Mesendoderm (in vitro differentiated cells): ENCODE measurements at regions not wholly inside any gene's neighbourhood (a gene's known extent, or its start where the extent isn't known, plus 50 kb on each side); places are given as distances from the start of the nearest gene placed in this dataset.

Source experiments
- DNase-seq: peaks from one replicate; pipeline ENCODE4 v3.0.0; 2013
- H2AK5ac ChIP-seq: 2 replicates; pipeline ENCODE4 v1.6.1; 2013; ENCODE audit warnings: low read length, inconsistent platforms
- H2BK120ac ChIP-seq: 2 replicates; pipeline ENCODE4 v1.6.1; 2013; ENCODE audit warnings: low read depth, mild to moderate bottlenecking, low read length, moderate library complexity, mixed read lengths
- H2BK15ac ChIP-seq: replicated peaks from 2 replicates; pipeline ENCODE4 v1.6.1; 2013; ENCODE audit warnings: low read depth, mild to moderate bottlenecking, moderate library complexity
- H2BK5ac ChIP-seq: 2 replicates; pipeline ENCODE4 v1.6.1; 2013; ENCODE audit warnings: low read length, inconsistent platforms
- H3K18ac ChIP-seq: 2 replicates; pipeline ENCODE4 v1.6.1; 2013; ENCODE audit warnings: mild to moderate bottlenecking, low read length, mixed read lengths
- H3K23ac ChIP-seq: one replicate; pipeline ENCODE4 v1.6.1; 2013; ENCODE audit warnings: low read length
- H3K27ac ChIP-seq: 2 replicates; pipeline ENCODE4 v1.5.1; 2013; ENCODE audit warnings: low read depth, mild to moderate bottlenecking, inconsistent platforms, low read length, moderate library complexity
- H3K27me3 ChIP-seq: 2 replicates; pipeline ENCODE4 v1.6.1; 2013; ENCODE audit warnings: low read length, control low read depth, mild to moderate bottlenecking, inconsistent platforms; ENCODE audit not compliant: insufficient read depth, poor library complexity
- H3K36me3 ChIP-seq: 2 replicates; pipeline ENCODE4 v1.6.1; 2013; ENCODE audit warnings: low read length, inconsistent platforms; ENCODE audit not compliant: control insufficient read depth, insufficient read depth
- H3K4ac ChIP-seq: one replicate; pipeline ENCODE4 v1.6.1; 2013; ENCODE audit warnings: low read depth, mild to moderate bottlenecking, low read length, moderate library complexity
- H3K4me1 ChIP-seq: 2 replicates; pipeline ENCODE4 v1.6.1; 2013; ENCODE audit warnings: low read depth, low read length, inconsistent platforms; ENCODE audit not compliant: control insufficient read depth
- H3K4me2 ChIP-seq: 2 replicates; pipeline ENCODE4 v1.6.1; 2013; ENCODE audit warnings: low read length
- H3K4me3 ChIP-seq: 2 replicates; pipeline ENCODE4 v1.5.1; 2013; ENCODE audit warnings: mild to moderate bottlenecking, low read length
- H3K56ac ChIP-seq: one replicate; pipeline ENCODE4 v1.6.1; 2013; ENCODE audit warnings: low read length
- H3K79me1 ChIP-seq: 2 replicates; pipeline ENCODE4 v1.6.1; 2013; ENCODE audit warnings: low read length, inconsistent platforms
- H3K79me2 ChIP-seq: 2 replicates; pipeline ENCODE4 v1.6.1; 2013; ENCODE audit warnings: mild to moderate bottlenecking, low read length; ENCODE audit not compliant: control insufficient read depth, insufficient read depth
- H3K9ac ChIP-seq: 2 replicates; pipeline ENCODE4 v1.6.1; 2013; ENCODE audit warnings: low read length, inconsistent platforms
- H4K5ac ChIP-seq: one replicate; pipeline ENCODE4 v1.6.1; 2013; ENCODE audit warnings: low read length
- H4K8ac ChIP-seq: one replicate; pipeline ENCODE4 v1.6.1; 2013; ENCODE audit warnings: low read depth, mild to moderate bottlenecking, control low read depth, low read length, moderate library complexity
- WGBS: extraction: QIAGEN DNeasy Blood & Tissue Kit; methylation state at CpG from one replicate; pipeline ENCODE4 v1.1.7; 2013; ENCODE audit warnings: low lambda C conversion rate, missing lambda C conversion rate; ENCODE audit not compliant: insufficient coverage; ENCODE audit errors: extremely low coverage; 5-methylcytosine and 5-hydroxymethylcytosine counted together

GRCh38 chr7:156151078-156151477 is 338.8 kb upstream of the SHH start:
- Histone ChIP-seq H3K4me3 (no peak overlapping the region), H3K56ac (no peak overlapping the region), H3K9ac (no peak overlapping the region), H3K79me2 (no peaks in the 10 kb centered on the region), H3K18ac (no peak overlapping the region), H3K36me3 (no peaks in the 10 kb centered on the region), H3K4me2 (no peak overlapping the region), H3K79me1 (no peaks in the 10 kb centered on the region), H2AK5ac (no peak overlapping the region), H4K8ac (no peak overlapping the region), H3K27me3 (no peaks in the 10 kb centered on the region), H3K23ac (no peak overlapping the region), H3K27ac (no peak overlapping the region), H3K4ac (no peak overlapping the region), H2BK120ac (no peak overlapping the region), H4K5ac (no peak overlapping the region), H2BK5ac (no peak overlapping the region), H2BK15ac (no peak overlapping the region), H3K4me1 (no peaks in the 10 kb centered on the region)
- WGBS, result no CpG with 5 or more reads among the region's 8 CpGs
- DNase-seq, result no peak

- Histone ChIP-seq H3K27ac (no peak overlapping the region), H2BK120ac (no peak overlapping the region), H3K27me3 (no peaks in the 10 kb centered on the region), H2BK5ac (no peak overlapping the region), H2BK15ac (no peak overlapping the region), H3K79me2 (no peaks in the 10 kb centered on the region), H3K79me1 (no peaks in the 10 kb centered on the region), H3K18ac (no peak overlapping the region), H3K4me1 (no peaks in the 10 kb centered on the region), H3K4me2 (no peak overlapping the region), H3K4ac (no peak overlapping the region), H3K4me3 (no peak overlapping the region), H3K23ac (no peak overlapping the region), H3K56ac (no peak overlapping the region), H3K9ac (no peak overlapping the region), H4K8ac (no peak overlapping the region), H3K36me3 (no peaks in the 10 kb centered on the region), H2AK5ac (no peak overlapping the region), H4K5ac (no peak overlapping the region)
- WGBS, result no CpG with 5 or more reads among the region's 9 CpGs
- DNase-seq, result no peak
Observed at GRCh38 chr7:156148995-156149394, 336.7 kb upstream of the SHH start.

- Histone ChIP-seq H3K79me1 (no peaks in the 10 kb centered on the region), H4K8ac (no peak overlapping the region), H3K4me3 (no peak overlapping the region), H2AK5ac (no peak overlapping the region), H3K27me3 (no peaks in the 10 kb centered on the region), H3K4me2 (no peak overlapping the region), H3K4ac (no peak overlapping the region), H3K18ac (no peak overlapping the region), H4K5ac (no peak overlapping the region), H2BK15ac (no peak overlapping the region), H3K9ac (no peak overlapping the region), H3K36me3 (no peaks in the 10 kb centered on the region), H2BK120ac (no peak overlapping the region), H3K79me2 (no peaks in the 10 kb centered on the region), H3K4me1 (no peaks in the 10 kb centered on the region), H3K27ac (no peak overlapping the region), H3K56ac (no peak overlapping the region), H2BK5ac (no peak overlapping the region), H3K23ac (no peak overlapping the region)
- no CpG with 5 or more reads among the region's 8 CpGs for WGBS
- no peak for DNase-seq
Observed at GRCh38 chr7:156148547-156148946, 336.3 kb upstream of the SHH start.

GRCh38 chr7:156147756-156148504 is 335.7 kb upstream of the SHH start:
- Histone ChIP-seq H4K5ac (no peak overlapping the region), H3K23ac (no peak overlapping the region), H3K36me3 (no peaks in the 10 kb centered on the region), H3K4me1 (no peaks in the 10 kb centered on the region), H3K18ac (no peak overlapping the region), H3K4ac (no peak overlapping the region), H4K8ac (no peak overlapping the region), H2AK5ac (no peak overlapping the region), H3K79me2 (no peaks in the 10 kb centered on the region), H2BK120ac (no peak overlapping the region), H3K27me3 (no peaks in the 10 kb centered on the region), H3K4me2 (no peak overlapping the region), H3K79me1 (no peaks in the 10 kb centered on the region), H3K27ac (no peak overlapping the region), H3K4me3 (no peak overlapping the region), H2BK5ac (no peak overlapping the region), H3K56ac (no peak overlapping the region), H2BK15ac (no peak overlapping the region), H3K9ac (no peak overlapping the region)
- no peak for DNase-seq
- WGBS, result no CpG with 5 or more reads among the region's 15 CpGs

- H3K4ac ChIP-seq, result no peak overlapping the region
- H3K9ac ChIP-seq, result no peak overlapping the region
- no peak overlapping the region for H3K4me2 ChIP-seq
- H2AK5ac ChIP-seq, result no peak overlapping the region
- H3K18ac ChIP-seq, result no peak overlapping the region
- H4K8ac ChIP-seq, result no peak overlapping the region
- no peak for DNase-seq
- H3K27ac ChIP-seq, result no peak overlapping the region
- H3K4me1 ChIP-seq, result no peaks in the 10 kb centered on the region
- no peak overlapping the region for H3K4me3 ChIP-seq
- no peak overlapping the region for H4K5ac ChIP-seq
- H3K79me1 ChIP-seq, result no peaks in the 10 kb centered on the region
- H2BK120ac ChIP-seq, result no peak overlapping the region
- no peak overlapping the region for H2BK15ac ChIP-seq
- H3K27me3 ChIP-seq, result no peaks in the 10 kb centered on the region
- no peaks in the 10 kb centered on the region for H3K36me3 ChIP-seq
- no peak overlapping the region for H3K23ac ChIP-seq
- H3K56ac ChIP-seq, result no peak overlapping the region
- no peak overlapping the region for H2BK5ac ChIP-seq
- no CpG with 5 or more reads among the region's 6 CpGs for WGBS
- no peaks in the 10 kb centered on the region for H3K79me2 ChIP-seq
Observed at GRCh38 chr7:156147104-156147503, 334.8 kb upstream of the SHH start.

- H2BK5ac ChIP-seq, result no peak overlapping the region
- no peaks in the 10 kb centered on the region for H3K27me3 ChIP-seq
- WGBS, result no CpG with 5 or more reads among the region's 8 CpGs
- no peak overlapping the region for H3K27ac ChIP-seq
- H3K56ac ChIP-seq, result no peak overlapping the region
- H3K4me1 ChIP-seq, result no peaks in the 10 kb centered on the region
- H3K79me1 ChIP-seq, result no peaks in the 10 kb centered on the region
- H4K8ac ChIP-seq, result no peak overlapping the region
- H3K18ac ChIP-seq, result no peak overlapping the region
- H3K4me3 ChIP-seq, result no peak overlapping the region
- H2BK120ac ChIP-seq, result no peak overlapping the region
- DNase-seq, result no peak
- H3K79me2 ChIP-seq, result no peaks in the 10 kb centered on the region
- no peak overlapping the region for H4K5ac ChIP-seq
- H2AK5ac ChIP-seq, result no peak overlapping the region
- no peak overlapping the region for H3K9ac ChIP-seq
- H3K4ac ChIP-seq, result no peak overlapping the region
- H3K36me3 ChIP-seq, result no peaks in the 10 kb centered on the region
- no peak overlapping the region for H3K4me2 ChIP-seq
- no peak overlapping the region for H3K23ac ChIP-seq
- no peak overlapping the region for H2BK15ac ChIP-seq
Observed at GRCh38 chr7:156145996-156146395, 333.7 kb upstream of the SHH start.
